Astrocyte (in vitro differentiated cells and primary cell): ENCODE measurements at regions not wholly inside any gene's neighbourhood (a gene's known extent, or its start where the extent isn't known, plus 50 kb on each side); places are given as distances from the start of the nearest gene placed in this dataset.

Source experiments
- DNase-seq: peaks from one replicate; pipeline ENCODE4 v3.0.0-alpha.2; 2010; ENCODE audit warnings: low read depth
- FAIRE-seq: peaks from 2 replicates; lab custom pipeline; 2011; peaks lifted over from hg19 to GRCh38; lab: Jason Lieb, UNC
- H2AFZ ChIP-seq: 2 replicates; pipeline ENCODE4 v1.6.0; 2012; ENCODE audit warnings: low read depth, low read length, inconsistent platforms
- H3K27ac ChIP-seq: 2 replicates; pipeline ENCODE4 v1.5.1; 2011; ENCODE audit warnings: low read depth, low read length, inconsistent platforms
- H3K27me3 ChIP-seq: 2 replicates; pipeline ENCODE4 v1.6.0; 2011; ENCODE audit warnings: low read length, inconsistent platforms; ENCODE audit not compliant: insufficient read depth
- H3K36me3 ChIP-seq: 2 replicates; pipeline ENCODE4 v1.5.1; 2011; ENCODE audit warnings: low read length, inconsistent platforms; ENCODE audit not compliant: insufficient read depth
- H3K4me1 ChIP-seq: 2 replicates; pipeline ENCODE4 v1.5.1; 2011; ENCODE audit warnings: low read length, inconsistent platforms; ENCODE audit not compliant: insufficient read depth
- H3K4me2 ChIP-seq: 2 replicates; pipeline ENCODE4 v1.6.0; 2012; ENCODE audit warnings: low read length, inconsistent platforms
- H3K4me3 ChIP-seq: 2 replicates; pipeline ENCODE4 v1.5.1; 2011; ENCODE audit warnings: low read depth, mild to moderate bottlenecking, low read length, inconsistent platforms; ENCODE audit not compliant: insufficient read depth
- H3K79me2 ChIP-seq: 2 replicates; pipeline ENCODE4 v1.6.0; 2012; ENCODE audit warnings: mild to moderate bottlenecking, low read length, inconsistent platforms; ENCODE audit not compliant: insufficient read depth
- H3K9ac ChIP-seq: 2 replicates; pipeline ENCODE4 v1.6.0; 2012; ENCODE audit warnings: mild to moderate bottlenecking, low read length, inconsistent platforms
- H3K9me3 ChIP-seq: 2 replicates; pipeline ENCODE4 v1.5.1; 2012; ENCODE audit warnings: low read depth, mild to moderate bottlenecking, low read length, inconsistent platforms; ENCODE audit not compliant: insufficient read depth
- H4K20me1 ChIP-seq: 2 replicates; pipeline ENCODE4 v1.6.0; 2012; ENCODE audit warnings: low read length, inconsistent platforms; ENCODE audit not compliant: insufficient read depth
- H3K27ac Mint-ChIP-seq: one replicate; pipeline ENCODE4 v1.8.0; 2021; ENCODE audit warnings: mild to moderate bottlenecking, mixed read lengths; ENCODE audit not compliant: unreplicated experiment
- H3K27me3 Mint-ChIP-seq: one replicate; pipeline ENCODE4 v1.8.0; 2021; ENCODE audit warnings: low read depth, mixed read lengths; ENCODE audit not compliant: unreplicated experiment
- H3K36me3 Mint-ChIP-seq: one replicate; pipeline ENCODE4 v1.8.0; 2021; ENCODE audit warnings: low read depth, mixed read lengths; ENCODE audit not compliant: unreplicated experiment
- H3K4me1 Mint-ChIP-seq: one replicate; pipeline ENCODE4 v1.8.0; 2021; ENCODE audit warnings: low read depth, mixed read lengths; ENCODE audit not compliant: unreplicated experiment
- H3K4me3 Mint-ChIP-seq: one replicate; pipeline ENCODE4 v1.8.0; 2021; ENCODE audit warnings: mild to moderate bottlenecking, moderate library complexity, mixed read lengths; ENCODE audit not compliant: unreplicated experiment
- H3K9me3 Mint-ChIP-seq: one replicate; pipeline ENCODE4 v1.8.0; 2021; ENCODE audit warnings: mild to moderate bottlenecking, mixed read lengths; ENCODE audit not compliant: unreplicated experiment
- EZH2 ChIP-seq: IDR thresholded peaks from 2 replicates; pipeline ENCODE4 v1.6.1; 2012; ENCODE audit warnings: mild to moderate bottlenecking, low read length, inconsistent platforms; ENCODE audit not compliant: insufficient read depth
- TF ChIP-seq, protein P1 (sequence below): IDR thresholded peaks from 2 replicates; pipeline ENCODE4 v1.5.1; 2011; ENCODE audit warnings: low read depth, mild to moderate bottlenecking, inconsistent platforms, low read length, moderate library complexity; ENCODE audit not compliant: insufficient read depth

DNA sequence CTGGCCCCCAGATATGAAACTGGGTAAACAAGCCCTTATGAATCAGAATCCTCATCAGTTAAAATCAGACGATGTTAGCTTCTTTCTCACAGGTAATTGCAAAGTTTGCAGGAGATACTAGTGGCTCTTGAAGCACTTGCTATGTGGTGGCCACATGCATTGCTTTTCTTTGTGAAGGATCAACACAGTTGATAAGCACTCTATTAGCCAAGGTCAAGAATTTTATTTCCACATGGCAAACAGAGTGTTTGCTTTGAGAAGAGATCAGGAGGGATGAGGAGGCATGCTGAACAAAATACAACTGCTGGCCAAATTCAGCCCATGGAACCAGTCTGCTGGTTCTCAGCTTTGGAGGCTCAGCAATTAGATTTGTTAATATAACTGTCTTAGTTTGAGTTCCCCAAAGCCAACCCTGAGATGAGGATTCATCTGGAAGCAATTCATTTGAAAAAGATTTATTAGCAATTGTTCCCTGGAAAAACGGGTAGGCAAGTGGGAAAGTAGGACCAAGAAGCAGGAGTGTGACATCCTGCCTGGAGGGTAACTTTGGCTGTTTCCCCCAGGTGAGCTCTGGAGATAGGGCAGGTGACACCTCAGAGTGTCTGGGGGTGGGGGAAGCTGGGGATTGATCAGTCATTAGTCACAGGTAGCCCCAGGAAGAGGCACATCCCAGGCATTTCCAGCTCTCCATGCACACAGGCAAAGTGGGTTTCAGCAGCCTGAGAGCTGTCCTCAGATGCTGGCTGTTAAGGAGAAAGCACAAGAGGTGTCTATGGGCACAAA is 180.3 kb downstream of the ABHD5 start:
- no peak overlapping the region for H2AFZ ChIP-seq
- H4K20me1 ChIP-seq, result no peaks in the 10 kb centered on the region
- FAIRE-seq (no peak), DNase-seq (no peak)
- peak overlapping the region; percentile 75 for H3K4me2 ChIP-seq
- no peak overlapping the region for H3K4me3 ChIP-seq
- no peaks in the 10 kb centered on the region for H3K9me3 ChIP-seq
- peaks cover 62% of the 10 kb centered on the region for H3K4me1 ChIP-seq
- no peaks in the 10 kb centered on the region for H3K27me3 ChIP-seq
- Mint-ChIP-seq H3K4me1 (peaks cover 61% of the 10 kb centered on the region), H3K27ac (peak overlapping the region; percentile 97), H3K36me3 (no peaks in the 10 kb centered on the region), H3K9me3 (no peaks in the 10 kb centered on the region), H3K4me3 (no peak overlapping the region), H3K27me3 (no peaks in the 10 kb centered on the region)
- H3K36me3 ChIP-seq, result no peaks in the 10 kb centered on the region
- H3K79me2 ChIP-seq, result no peaks in the 10 kb centered on the region
- H3K9ac ChIP-seq, result peak overlapping the region; percentile 70
- H3K27ac ChIP-seq, result peak overlapping the region; percentile 89
- TF ChIP-seq, protein P1, sequence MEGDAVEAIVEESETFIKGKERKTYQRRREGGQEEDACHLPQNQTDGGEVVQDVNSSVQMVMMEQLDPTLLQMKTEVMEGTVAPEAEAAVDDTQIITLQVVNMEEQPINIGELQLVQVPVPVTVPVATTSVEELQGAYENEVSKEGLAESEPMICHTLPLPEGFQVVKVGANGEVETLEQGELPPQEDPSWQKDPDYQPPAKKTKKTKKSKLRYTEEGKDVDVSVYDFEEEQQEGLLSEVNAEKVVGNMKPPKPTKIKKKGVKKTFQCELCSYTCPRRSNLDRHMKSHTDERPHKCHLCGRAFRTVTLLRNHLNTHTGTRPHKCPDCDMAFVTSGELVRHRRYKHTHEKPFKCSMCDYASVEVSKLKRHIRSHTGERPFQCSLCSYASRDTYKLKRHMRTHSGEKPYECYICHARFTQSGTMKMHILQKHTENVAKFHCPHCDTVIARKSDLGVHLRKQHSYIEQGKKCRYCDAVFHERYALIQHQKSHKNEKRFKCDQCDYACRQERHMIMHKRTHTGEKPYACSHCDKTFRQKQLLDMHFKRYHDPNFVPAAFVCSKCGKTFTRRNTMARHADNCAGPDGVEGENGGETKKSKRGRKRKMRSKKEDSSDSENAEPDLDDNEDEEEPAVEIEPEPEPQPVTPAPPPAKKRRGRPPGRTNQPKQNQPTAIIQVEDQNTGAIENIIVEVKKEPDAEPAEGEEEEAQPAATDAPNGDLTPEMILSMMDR, result no peak
- TF ChIP-seq EZH2, result no peak

DNA sequence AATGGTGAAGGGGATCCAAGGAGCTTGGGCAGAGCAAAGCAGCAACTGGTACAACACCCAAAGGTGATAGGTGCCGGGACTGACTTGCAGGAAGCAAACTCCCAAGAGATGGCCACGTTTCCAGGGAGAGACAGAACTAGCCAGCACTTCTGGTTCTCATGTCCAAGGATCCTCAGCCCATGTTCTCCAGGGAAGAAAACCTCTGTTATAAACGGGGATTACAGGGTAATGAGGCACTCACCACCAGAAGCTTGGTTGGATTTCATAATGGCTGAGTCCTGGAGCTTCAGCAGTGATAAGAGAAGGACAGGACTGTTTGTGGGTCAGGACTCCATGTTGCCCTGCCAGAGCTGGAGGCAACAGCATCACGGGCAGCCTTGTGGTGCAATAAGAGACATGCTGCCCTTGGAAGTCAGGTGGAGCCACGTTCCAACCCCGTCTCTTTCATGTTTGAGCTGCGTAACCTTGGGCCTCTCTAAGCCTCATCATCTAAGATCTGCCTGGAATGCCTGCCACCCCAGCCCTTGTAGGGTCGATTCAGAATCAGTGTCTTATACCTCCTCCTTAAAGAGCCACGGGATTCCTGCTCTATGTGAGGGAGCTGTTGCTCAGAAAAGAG is 181.0 kb downstream of the ABHD5 start:
- Histone ChIP-seq H4K20me1 (no peaks in the 10 kb centered on the region), H3K9ac (peak overlapping the region; percentile 70), H3K4me1 (peaks cover 57% of the 10 kb centered on the region), H3K27me3 (no peaks in the 10 kb centered on the region), H3K9me3 (no peaks in the 10 kb centered on the region), H3K4me2 (peak overlapping the region; percentile 75), H3K27ac (peak overlapping the region; percentile 89), H2AFZ (no peak overlapping the region), H3K36me3 (no peaks in the 10 kb centered on the region), H3K4me3 (no peak overlapping the region), H3K79me2 (no peaks in the 10 kb centered on the region)
- H3K36me3 Mint-ChIP-seq, result no peaks in the 10 kb centered on the region
- no peak overlapping the region for H3K4me3 Mint-ChIP-seq
- H3K9me3 Mint-ChIP-seq, result no peaks in the 10 kb centered on the region
- H3K27ac Mint-ChIP-seq, result peak overlapping the region; percentile 97
- no peak for DNase-seq
- TF ChIP-seq, protein P1, result no peak
- no peak for TF ChIP-seq EZH2
- H3K27me3 Mint-ChIP-seq, result no peaks in the 10 kb centered on the region
- H3K4me1 Mint-ChIP-seq, result peaks cover 54% of the 10 kb centered on the region
- FAIRE-seq, result no peak

DNA sequence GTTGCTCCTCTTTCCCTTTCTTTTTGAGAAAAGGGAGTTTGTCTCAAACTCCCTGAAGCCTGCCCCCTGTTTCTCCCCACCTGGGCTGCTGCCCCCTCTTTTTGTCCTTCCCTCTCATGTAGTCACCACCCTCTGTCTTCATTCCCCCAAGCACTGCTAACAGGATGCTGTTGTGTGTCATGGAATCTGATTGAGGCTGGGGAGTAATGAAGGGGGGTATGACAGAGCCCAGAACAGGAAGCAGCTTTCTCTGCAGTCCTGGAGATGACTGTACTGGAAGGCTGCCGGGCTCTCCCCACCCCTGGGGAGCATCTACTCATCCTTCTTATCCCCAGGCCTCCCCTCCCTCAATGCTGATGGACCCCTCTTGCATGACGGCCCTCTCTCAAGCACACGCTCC is 181.6 kb downstream of the ABHD5 start:
- H3K4me3 Mint-ChIP-seq, result peak overlapping the region; percentile 30
- peak; percentile 91 for FAIRE-seq

More for the DNA sequence above, 181.6 kb downstream of the ABHD5 start:
- Histone ChIP-seq H2AFZ (peak overlapping the region; percentile 59), H3K9ac (peak overlapping the region; percentile 70), H3K36me3 (no peaks in the 10 kb centered on the region), H4K20me1 (no peaks in the 10 kb centered on the region), H3K4me3 (no peak overlapping the region), H3K79me2 (no peaks in the 10 kb centered on the region), H3K27me3 (no peaks in the 10 kb centered on the region), H3K9me3 (no peaks in the 10 kb centered on the region), H3K27ac (peak overlapping the region; percentile 89), H3K4me2 (peak overlapping the region; percentile 75), H3K4me1 (peaks cover 53% of the 10 kb centered on the region)
- Mint-ChIP-seq H3K4me1 (peaks cover 53% of the 10 kb centered on the region), H3K9me3 (no peaks in the 10 kb centered on the region), H3K27ac (peak overlapping the region; percentile 97), H3K27me3 (no peaks in the 10 kb centered on the region), H3K36me3 (no peaks in the 10 kb centered on the region)
- DNase-seq, result peak; percentile 81
- TF ChIP-seq, protein P1, result no peak
- TF ChIP-seq EZH2, result no peak
